ENCODE measurements at regions not wholly inside any gene's neighbourhood (a gene's known extent, or its start where the extent isn't known, plus 50 kb on each side); places are given as distances from the start of the nearest gene placed in this dataset.

- TF ChIP-seq POLR2A (IDR thresholded peaks at IDR 0.05; ENCODE audit: low read depth, low read length) (no peak), CTCF (conservative IDR thresholded peaks at IDR 0.05; ENCODE audit: low read depth, low read length) (no peak)
Measured at GRCh38 chr9:20212806-20213205, 409.5 kb downstream of the MLLT3 start.
